Peyer's patch (tissue), 4 donors: ENCODE measurements at regions not wholly inside any gene's neighbourhood (a gene's known extent, or its start where the extent isn't known, plus 50 kb on each side); places are given as distances from the start of the nearest gene placed in this dataset.

Source experiments
- DNase-seq, 3 donors: peaks; one replicate each; pipeline ENCODE4 v3.0.0-alpha.2; 2017 to 2019
- H3K27ac ChIP-seq, 4 donors: fragments of 200-600 bp; sonication (generic); one replicate each; pipeline ENCODE4 v1.5.1; 2016 to 2019
- H3K27me3 ChIP-seq, 2 donors: fragments of 200-600 bp; sonication (generic); one replicate each; pipeline ENCODE4 v1.5.1; 2019
- H3K36me3 ChIP-seq, 3 donors: fragments of 200-600 bp; sonication (generic); one replicate each; pipeline ENCODE4 v1.5.1; 2016 to 2019
- H3K4me1 ChIP-seq, 4 donors: fragments of 200-600 bp; sonication (generic); one replicate each; pipeline ENCODE4 v1.5.1; 2016 to 2019
- H3K4me3 ChIP-seq, 4 donors: fragments of 200-600 bp; sonication (generic); 1 replicate in 3 of 4; 2 replicates in 1 of 4; pipeline ENCODE4 v1.5.1; 2016 to 2019; ENCODE audit warnings: mild to moderate bottlenecking in 1 of 4
- H3K9me3 ChIP-seq, 4 donors: fragments of 200-600 bp; sonication (generic); one replicate each; pipeline ENCODE4 v1.5.1; 2016 to 2019; ENCODE audit warnings: mild to moderate bottlenecking in 1 of 4
- CTCF ChIP-seq, 6 experiments: fragments of 450-650 bp in 4 of 6; fragments of 200-600 bp in 2 of 6; sonication (generic) in 1 of 6; IDR thresholded peaks; one replicate each; pipeline ENCODE4 v1.5.1; 2017 to 2019; ENCODE audit warnings: antibody characterized with exemption in 6 of 6, mild to moderate bottlenecking in 3 of 6, moderate library complexity in 1 of 6
- POLR2A ChIP-seq, 2 donors: fragments of 450-650 bp; IDR thresholded peaks; one replicate each; pipeline ENCODE4 v1.5.1; 2017; ENCODE audit warnings: antibody characterized with exemption in 2 of 2, mild to moderate bottlenecking in 2 of 2, moderate library complexity in 2 of 2
- small RNA-seq, 2 donors: library from RNA; depleted of rRNA; stranded (forward); fragments of <200 nt; gene quantifications; one replicate each; pipeline ENCODE3, GENCODE V24; 2016

GRCh38 chr20:57111028-57111373 lies 155.4 kb downstream of the BMP7 start:
- Histone ChIP-seq H3K27me3 (no peaks in the 10 kb centered on the region), H3K36me3 (no peaks in the 10 kb centered on the region), H3K4me1 (no peaks in the 10 kb centered on the region), H3K9me3 (no peaks in the 10 kb centered on the region), H3K4me3 (no peak overlapping the region), H3K27ac (no peak overlapping the region)
- TF ChIP-seq CTCF (IDR thresholded peaks at IDR 0.05) = no peak
- no peak for TF ChIP-seq POLR2A (IDR thresholded peaks at IDR 0.05)
- no peak for DNase-seq

- no peaks in the 10 kb centered on the region for H3K9me3 ChIP-seq
- no peak for TF ChIP-seq CTCF (IDR thresholded peaks at IDR 0.05)
- no peak for TF ChIP-seq POLR2A (IDR thresholded peaks at IDR 0.05)
- H3K27me3 ChIP-seq = no peaks in the 10 kb centered on the region
- H3K27ac ChIP-seq = no peak overlapping the region
- no peak overlapping the region for H3K4me3 ChIP-seq
- H3K4me1 ChIP-seq = no peaks in the 10 kb centered on the region
- no peaks in the 10 kb centered on the region for H3K36me3 ChIP-seq
- no peak for DNase-seq
Observed at GRCh38 chr20:57112448-57112847, 154.0 kb downstream of the BMP7 start.

GRCh38 chr20:57114290-57115005 lies 152.0 kb downstream of the BMP7 start:
- no peak overlapping the region for H3K27ac ChIP-seq
- H3K27me3 ChIP-seq = no peaks in the 10 kb centered on the region
- no peaks in the 10 kb centered on the region for H3K4me1 ChIP-seq
- TF ChIP-seq CTCF (IDR thresholded peaks at IDR 0.05) (no peak), POLR2A (IDR thresholded peaks at IDR 0.05) (no peak)
- no peak overlapping the region for H3K4me3 ChIP-seq
- no peak for DNase-seq
- H3K9me3 ChIP-seq = no peaks in the 10 kb centered on the region
- no peaks in the 10 kb centered on the region for H3K36me3 ChIP-seq

- Histone ChIP-seq H3K9me3 (peaks cover 0 to 4% (median 0%) of the 10 kb centered on the region in 4 donors), H3K36me3 (no peaks in the 10 kb centered on the region), H3K27ac (no peak overlapping the region), H3K4me1 (no peaks in the 10 kb centered on the region), H3K27me3 (no peaks in the 10 kb centered on the region), H3K4me3 (no peak overlapping the region)
- TF ChIP-seq CTCF (IDR thresholded peaks at IDR 0.05) (no peak), POLR2A (IDR thresholded peaks at IDR 0.05) (no peak)
- DNase-seq = no peak
Observed at GRCh38 chr20:57117296-57117695, 149.1 kb downstream of the BMP7 start.

- TF ChIP-seq POLR2A (IDR thresholded peaks at IDR 0.05) = no peak
- TF ChIP-seq CTCF (IDR thresholded peaks at IDR 0.05) = no peak
- peaks cover 0 to 4% (median 0%) of the 10 kb centered on the region in 4 donors for H3K9me3 ChIP-seq
- no peaks in the 10 kb centered on the region for H3K36me3 ChIP-seq
- H3K4me1 ChIP-seq = no peaks in the 10 kb centered on the region
- no peak overlapping the region for H3K4me3 ChIP-seq
- H3K27me3 ChIP-seq = no peaks in the 10 kb centered on the region
- H3K27ac ChIP-seq = no peak overlapping the region
- no peak for DNase-seq
Observed at GRCh38 chr20:57118107-57118769, 148.2 kb downstream of the BMP7 start.

Small RNAs in the stretch of these regions (small RNA-seq; reads per million reads assigned to genes)
- 0 reads per million in 2 donors for gene RNU6-929P
